AG04450 (cell line): ENCODE measurements at regions not wholly inside any gene's neighbourhood (a gene's known extent, or its start where the extent isn't known, plus 50 kb on each side); places are given as distances from the start of the nearest gene placed in this dataset.

Experiments used
- CTCF ChIA-PET: fragments of 300-600, 350-600 bp; formaldehyde crosslinking; extraction: SDS; loops from one replicate; lab custom pipeline; 2022; ENCODE audit warnings: antibody characterized with exemption, inconsistent platforms; lab: Charles Lee
- POLR2A ChIA-PET: fragments of 350-600 bp; formaldehyde crosslinking; extraction: SDS; loops from one replicate; lab custom pipeline; 2021; ENCODE audit warnings: antibody characterized with exemption, inconsistent platforms; lab: Yijun Ruan, JAX
- DNase-seq: peaks from one replicate; pipeline ENCODE4 v3.0.0-alpha.2; 2011; ENCODE audit warnings: low read depth, low spot score
- H3K27ac ChIP-seq: one replicate; pipeline ENCODE4 v1.5.1; 2012; ENCODE audit warnings: low read depth, low read length, control low read depth
- H3K27me3 ChIP-seq: one replicate; pipeline ENCODE4 v1.6.0; 2012; ENCODE audit warnings: low read length; ENCODE audit not compliant: control insufficient read depth, insufficient read depth
- H3K4me3 ChIP-seq: 2 replicates; pipeline ENCODE4 v1.5.1; 2011; ENCODE audit warnings: mild to moderate bottlenecking, low read depth, low read length, control low read depth
- H3K9me3 ChIP-seq: 2 replicates; pipeline ENCODE4 v1.5.1; 2012; ENCODE audit warnings: low read length; ENCODE audit not compliant: control insufficient read depth, insufficient read depth
- TF ChIP-seq, protein P1 (sequence below): IDR thresholded peaks from 2 replicates; pipeline ENCODE4 v1.5.1; 2011; ENCODE audit warnings: low read depth, low read length, control low read depth, inconsistent platforms

GRCh38 chr2:67840460-67841068, 222.2 kb downstream of the C1D start:
- Histone ChIP-seq H3K4me3 (no peak overlapping the region), H3K9me3 (no peaks in the 10 kb centered on the region), H3K27ac (no peak overlapping the region), H3K27me3 (no peaks in the 10 kb centered on the region)
- CTCF ChIA-PET = interaction anchor here (0.6 to 6.2 kb wide), 11 partner anchors 9 to 1707 kb away, joined by 3 to 44 read pairs (median 4); no protein-coding TSS in a partner anchor
- DNase-seq = peak; percentile 59
- TF ChIP-seq, protein P1, sequence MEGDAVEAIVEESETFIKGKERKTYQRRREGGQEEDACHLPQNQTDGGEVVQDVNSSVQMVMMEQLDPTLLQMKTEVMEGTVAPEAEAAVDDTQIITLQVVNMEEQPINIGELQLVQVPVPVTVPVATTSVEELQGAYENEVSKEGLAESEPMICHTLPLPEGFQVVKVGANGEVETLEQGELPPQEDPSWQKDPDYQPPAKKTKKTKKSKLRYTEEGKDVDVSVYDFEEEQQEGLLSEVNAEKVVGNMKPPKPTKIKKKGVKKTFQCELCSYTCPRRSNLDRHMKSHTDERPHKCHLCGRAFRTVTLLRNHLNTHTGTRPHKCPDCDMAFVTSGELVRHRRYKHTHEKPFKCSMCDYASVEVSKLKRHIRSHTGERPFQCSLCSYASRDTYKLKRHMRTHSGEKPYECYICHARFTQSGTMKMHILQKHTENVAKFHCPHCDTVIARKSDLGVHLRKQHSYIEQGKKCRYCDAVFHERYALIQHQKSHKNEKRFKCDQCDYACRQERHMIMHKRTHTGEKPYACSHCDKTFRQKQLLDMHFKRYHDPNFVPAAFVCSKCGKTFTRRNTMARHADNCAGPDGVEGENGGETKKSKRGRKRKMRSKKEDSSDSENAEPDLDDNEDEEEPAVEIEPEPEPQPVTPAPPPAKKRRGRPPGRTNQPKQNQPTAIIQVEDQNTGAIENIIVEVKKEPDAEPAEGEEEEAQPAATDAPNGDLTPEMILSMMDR = peak; percentile 95
- POLR2A ChIA-PET = interaction anchor here (1.3 kb wide), 1 partner anchor 189 kb away, joined by 5 read pairs; no protein-coding TSS in a partner anchor

DNA sequence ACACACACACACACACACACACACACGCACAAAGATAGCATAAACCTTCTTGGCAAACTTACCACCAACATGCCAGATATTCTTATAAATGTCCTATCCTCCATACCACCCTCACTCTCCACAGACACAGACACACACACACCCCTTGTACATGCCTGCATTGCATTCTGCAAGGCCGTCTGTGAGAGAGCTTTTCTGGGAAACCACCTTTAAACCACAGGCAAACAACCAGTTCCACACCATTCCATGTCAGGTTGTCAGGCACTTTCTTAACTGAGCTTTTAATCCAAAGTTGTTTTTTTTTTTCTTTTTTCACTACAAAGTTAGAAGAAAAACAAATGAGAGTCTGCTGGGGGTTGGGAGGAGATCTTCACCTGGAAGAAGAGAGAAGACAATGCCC, 221.1 kb downstream of the C1D start:
- no peaks in the 10 kb centered on the region for H3K27me3 ChIP-seq
- H3K4me3 ChIP-seq = no peak overlapping the region
- DNase-seq = no peak
- no peaks in the 10 kb centered on the region for H3K9me3 ChIP-seq
- POLR2A ChIA-PET = interaction anchor here (0.6 to 1.1 kb wide), 2 partner anchors 32 to 190 kb away, joined by 3 read pairs; no protein-coding TSS in a partner anchor
- no peak overlapping the region for H3K27ac ChIP-seq
- TF ChIP-seq, protein P1 = no peak
- CTCF ChIA-PET = interaction anchor here (0.7 to 6.2 kb wide), 9 partner anchors 81 to 1400 kb away, joined by 3 to 44 read pairs (median 3); no protein-coding TSS in a partner anchor

- DNase-seq = no peak
- Histone ChIP-seq H3K27ac (no peak overlapping the region), H3K4me3 (no peak overlapping the region), H3K9me3 (no peaks in the 10 kb centered on the region), H3K27me3 (no peaks in the 10 kb centered on the region)
- TF ChIP-seq, protein P1 = no peak
- POLR2A ChIA-PET = interaction anchor here (1.1 kb wide), 1 partner anchor 191 kb away, joined by 3 read pairs; no protein-coding TSS in a partner anchor
- CTCF ChIA-PET = interaction anchor here (0.8 to 6.2 kb wide), 6 partner anchors 80 to 441 kb away, joined by 3 to 44 read pairs (median 6); no protein-coding TSS in a partner anchor
These were observed 220.3 kb downstream of the C1D start for GRCh38 chr2:67842375-67842959.

GRCh38 chr2:67844024-67844540, 218.7 kb downstream of the C1D start:
- H3K9me3 ChIP-seq = no peaks in the 10 kb centered on the region
- H3K27ac ChIP-seq = no peak overlapping the region
- CTCF ChIA-PET = interaction anchor here (6.2 kb wide), 1 partner anchor 193 kb away, joined by 44 read pairs; no protein-coding TSS in a partner anchor
- H3K27me3 ChIP-seq = no peaks in the 10 kb centered on the region
- H3K4me3 ChIP-seq = no peak overlapping the region
- POLR2A ChIA-PET = no interaction called here
- no peak for DNase-seq
- TF ChIP-seq, protein P1 = no peak
